WERI-Rb-1 (cell line): ENCODE measurements at regions not wholly inside any gene's neighbourhood (a gene's known extent, or its start where the extent isn't known, plus 50 kb on each side); places are given as distances from the start of the nearest gene placed in this dataset.

Source experiments
- DNase-seq: peaks from one replicate; pipeline ENCODE4 v3.0.0-alpha.2; 2020
- H3K27ac ChIP-seq: fragments of 250-450 bp; sonication (Bioruptor Pico); 2 replicates; pipeline ENCODE4 v1.5.1; 2020; ENCODE audit warnings: mild to moderate bottlenecking, moderate library complexity
- H3K27me3 ChIP-seq: fragments of 250-450 bp; sonication (Bioruptor Pico); 2 replicates; pipeline ENCODE4 v1.5.1; 2021; ENCODE audit warnings: mild to moderate bottlenecking, low read depth, moderate library complexity; ENCODE audit not compliant: insufficient read depth, severe bottlenecking
- H3K36me3 ChIP-seq: fragments of 250-450 bp; sonication (Bioruptor Pico); 2 replicates; pipeline ENCODE4 v1.5.1; 2020; ENCODE audit warnings: mild to moderate bottlenecking, moderate library complexity
- H3K4me3 ChIP-seq: 2 replicates; pipeline ENCODE4 v1.5.1; 2011; ENCODE audit warnings: low read depth, mild to moderate bottlenecking, control low read depth, low read length
- H3K9me3 ChIP-seq: fragments of 250-450 bp; sonication (Bioruptor Pico); 2 replicates; pipeline ENCODE4 v1.5.1; 2021; ENCODE audit warnings: mild to moderate bottlenecking, moderate library complexity; ENCODE audit not compliant: severe bottlenecking
- TF ChIP-seq, protein P1 (sequence below): IDR thresholded peaks from 2 replicates; pipeline ENCODE4 v1.5.1; 2011; ENCODE audit warnings: low read depth, mild to moderate bottlenecking, control low read depth, inconsistent platforms, low read length

DNA sequence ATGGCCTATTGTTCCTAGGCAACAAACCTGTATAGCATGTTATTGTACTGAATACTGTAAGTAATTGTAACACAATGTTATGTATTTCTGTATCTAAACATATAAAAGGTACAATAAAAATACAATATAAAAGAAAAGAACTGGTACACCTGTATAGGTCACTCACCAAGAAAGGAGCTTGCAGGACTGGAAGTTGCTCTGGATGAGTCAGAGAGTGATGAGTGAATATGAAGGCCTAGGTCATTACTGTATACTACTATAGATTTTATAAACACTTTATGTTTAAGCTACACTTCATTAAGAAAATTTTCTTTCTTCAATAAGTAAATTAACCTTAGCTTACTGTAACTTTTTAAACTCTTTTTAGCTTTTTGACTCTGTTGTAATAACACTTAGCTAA, 559.9 kb downstream of the PLPP3 start:
- DNase-seq, result no peak
- no peaks in the 10 kb centered on the region for H3K36me3 ChIP-seq
- H3K9me3 ChIP-seq, result no peaks in the 10 kb centered on the region
- H3K27ac ChIP-seq, result no peak overlapping the region
- TF ChIP-seq, protein P1, sequence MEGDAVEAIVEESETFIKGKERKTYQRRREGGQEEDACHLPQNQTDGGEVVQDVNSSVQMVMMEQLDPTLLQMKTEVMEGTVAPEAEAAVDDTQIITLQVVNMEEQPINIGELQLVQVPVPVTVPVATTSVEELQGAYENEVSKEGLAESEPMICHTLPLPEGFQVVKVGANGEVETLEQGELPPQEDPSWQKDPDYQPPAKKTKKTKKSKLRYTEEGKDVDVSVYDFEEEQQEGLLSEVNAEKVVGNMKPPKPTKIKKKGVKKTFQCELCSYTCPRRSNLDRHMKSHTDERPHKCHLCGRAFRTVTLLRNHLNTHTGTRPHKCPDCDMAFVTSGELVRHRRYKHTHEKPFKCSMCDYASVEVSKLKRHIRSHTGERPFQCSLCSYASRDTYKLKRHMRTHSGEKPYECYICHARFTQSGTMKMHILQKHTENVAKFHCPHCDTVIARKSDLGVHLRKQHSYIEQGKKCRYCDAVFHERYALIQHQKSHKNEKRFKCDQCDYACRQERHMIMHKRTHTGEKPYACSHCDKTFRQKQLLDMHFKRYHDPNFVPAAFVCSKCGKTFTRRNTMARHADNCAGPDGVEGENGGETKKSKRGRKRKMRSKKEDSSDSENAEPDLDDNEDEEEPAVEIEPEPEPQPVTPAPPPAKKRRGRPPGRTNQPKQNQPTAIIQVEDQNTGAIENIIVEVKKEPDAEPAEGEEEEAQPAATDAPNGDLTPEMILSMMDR, result no peak
- no peaks in the 10 kb centered on the region for H3K27me3 ChIP-seq
- H3K4me3 ChIP-seq, result no peak overlapping the region

DNA sequence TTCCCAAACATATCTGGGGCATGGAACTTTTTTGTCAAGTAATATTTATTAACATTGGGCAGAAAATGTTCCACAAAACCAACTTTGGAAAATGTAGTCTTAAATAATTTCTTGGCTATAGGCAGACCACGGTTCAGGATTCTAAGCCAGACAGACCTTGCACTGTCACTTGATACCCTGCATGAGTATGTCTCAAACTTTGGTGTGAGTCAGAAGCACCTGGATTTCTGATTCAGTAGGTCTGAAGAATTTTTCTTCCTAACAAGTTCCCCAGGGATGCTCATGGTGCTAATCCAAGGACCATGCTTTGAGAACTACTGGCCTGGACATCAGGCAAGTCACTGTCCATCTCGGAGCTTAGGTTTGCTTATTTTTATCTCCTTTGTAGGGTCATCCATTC, 562.0 kb downstream of the PLPP3 start:
- Histone ChIP-seq H3K27me3 (no peaks in the 10 kb centered on the region), H3K27ac (no peak overlapping the region), H3K36me3 (no peaks in the 10 kb centered on the region), H3K9me3 (no peaks in the 10 kb centered on the region), H3K4me3 (no peak overlapping the region)
- no peak for DNase-seq
- TF ChIP-seq, protein P1, result no peak

DNA sequence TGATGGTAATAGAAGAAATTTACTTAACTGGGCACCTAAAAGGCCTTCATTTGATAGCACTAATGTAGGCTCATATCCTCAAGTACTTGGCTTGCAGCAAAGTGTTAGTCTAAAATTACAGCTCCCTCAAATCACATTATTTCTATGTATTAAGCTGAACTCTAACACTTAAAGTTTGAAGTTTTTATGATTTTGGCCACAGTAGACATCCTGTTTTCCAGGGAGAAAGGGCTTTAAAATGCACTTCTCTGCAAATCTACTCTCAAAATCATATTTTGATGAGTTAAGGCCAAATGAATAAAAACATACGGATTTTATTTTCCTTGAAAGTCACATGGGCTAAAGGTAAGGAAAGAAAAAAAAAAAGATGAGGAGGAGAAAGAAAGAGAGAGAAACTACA, 575.5 kb downstream of the PLPP3 start:
- DNase-seq, result no peak
- H3K27me3 ChIP-seq, result peaks cover 4% of the 10 kb centered on the region
- H3K9me3 ChIP-seq, result no peaks in the 10 kb centered on the region
- H3K36me3 ChIP-seq, result no peaks in the 10 kb centered on the region
- no peak overlapping the region for H3K4me3 ChIP-seq
- H3K27ac ChIP-seq, result no peak overlapping the region
- TF ChIP-seq, protein P1, result no peak

DNA sequence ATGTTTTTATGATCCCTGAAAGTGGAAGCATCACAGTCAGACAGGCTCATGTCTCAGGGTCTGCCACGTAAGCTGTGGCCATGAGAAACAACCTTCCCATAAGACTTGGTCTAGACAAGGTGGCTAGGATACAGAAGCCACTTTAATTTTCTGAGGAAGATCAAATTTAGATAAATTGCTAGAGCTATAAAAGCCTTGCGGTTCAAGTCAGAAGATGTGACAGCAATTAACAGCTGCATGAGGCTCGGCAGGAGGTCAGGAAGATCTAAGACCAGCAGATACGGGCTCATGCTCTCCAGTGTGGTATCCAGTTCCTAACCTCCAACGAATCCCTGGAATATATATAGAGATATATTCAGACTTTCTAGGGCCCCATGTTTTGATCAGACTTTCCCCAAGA, 577.1 kb downstream of the PLPP3 start:
- DNase-seq, result no peak
- peaks cover 4% of the 10 kb centered on the region for H3K27me3 ChIP-seq
- H3K4me3 ChIP-seq, result no peak overlapping the region
- H3K27ac ChIP-seq, result no peak overlapping the region
- no peaks in the 10 kb centered on the region for H3K36me3 ChIP-seq
- no peaks in the 10 kb centered on the region for H3K9me3 ChIP-seq
- TF ChIP-seq, protein P1, result no peak

DNA sequence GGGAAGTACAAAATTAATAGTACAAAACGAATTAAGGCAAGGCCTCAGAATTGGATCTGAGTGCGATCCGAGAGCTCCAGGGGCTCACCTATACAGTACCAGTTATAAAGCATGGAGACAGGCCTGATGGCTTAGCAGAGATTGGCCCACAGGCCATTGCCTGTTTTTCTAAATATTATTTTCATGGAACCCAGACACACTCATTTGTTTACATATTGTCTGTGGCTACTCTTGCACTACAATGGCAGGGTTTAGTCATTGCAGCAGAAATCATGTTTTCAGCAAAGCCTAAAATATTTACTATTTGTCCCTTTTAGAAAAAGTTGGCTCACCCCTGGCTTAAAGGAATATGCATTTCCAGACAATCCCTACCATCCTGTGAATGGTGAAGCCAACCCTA, 578.9 kb downstream of the PLPP3 start:
- Histone ChIP-seq H3K36me3 (no peaks in the 10 kb centered on the region), H3K27me3 (peaks cover 4% of the 10 kb centered on the region), H3K4me3 (no peak overlapping the region), H3K27ac (no peak overlapping the region), H3K9me3 (no peaks in the 10 kb centered on the region)
- DNase-seq, result no peak
- TF ChIP-seq, protein P1, result no peak

DNA sequence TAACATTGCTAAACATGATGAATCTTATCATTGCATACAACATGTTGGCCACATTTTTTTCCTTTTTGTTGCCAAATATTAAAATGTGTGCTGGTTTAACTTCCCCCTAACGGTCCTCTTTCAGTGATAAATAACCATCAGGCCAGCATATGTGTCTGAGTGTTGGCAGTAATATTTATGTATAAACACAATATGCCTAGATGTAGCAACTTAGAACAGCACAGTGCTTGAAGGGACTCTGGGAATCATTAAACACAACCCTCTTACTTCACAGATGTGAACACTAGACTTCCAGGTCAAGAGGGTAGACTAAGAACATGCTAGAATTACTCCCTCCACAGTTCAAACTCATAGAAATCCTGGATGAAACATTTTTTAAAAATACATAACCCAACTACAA, 581.8 kb downstream of the PLPP3 start:
- Histone ChIP-seq H3K36me3 (no peaks in the 10 kb centered on the region), H3K27ac (no peak overlapping the region), H3K9me3 (peaks cover 2% of the 10 kb centered on the region), H3K27me3 (peaks cover 4% of the 10 kb centered on the region), H3K4me3 (no peak overlapping the region)
- DNase-seq, result no peak
- TF ChIP-seq, protein P1, result no peak
